Left ventricle myocardium inferior (tissue), 1 donor: ENCODE measurements at regions not wholly inside any gene's neighbourhood (a gene's known extent, or its start where the extent isn't known, plus 50 kb on each side); places are given as distances from the start of the nearest gene placed in this dataset.

Experiments
- DNase-seq: peaks from one replicate; pipeline ENCODE4 v3.0.0-alpha.2; 2020
- H3K27ac ChIP-seq: fragments of 200-600 bp; replicated peaks from 2 replicates; pipeline ENCODE4 v1.8.0; 2021
- H3K27me3 ChIP-seq: fragments of 200-600 bp; 2 replicates; pipeline ENCODE4 v1.8.0; 2021; ENCODE audit warnings: low read depth
- H3K36me3 ChIP-seq: fragments of 200-600 bp; 2 replicates; pipeline ENCODE4 v1.8.0; 2021
- H3K4me1 ChIP-seq: fragments of 200-600 bp; 2 replicates; pipeline ENCODE4 v1.8.0; 2021
- H3K4me3 ChIP-seq: fragments of 200-600 bp; 2 replicates; pipeline ENCODE4 v1.8.0; 2021; ENCODE audit warnings: mild to moderate bottlenecking, moderate library complexity
- H3K9me3 ChIP-seq: fragments of 200-600 bp; replicated peaks from 2 replicates; pipeline ENCODE4 v1.8.0; 2021
- intact Hi-C: fragments of 100-400 bp; cut with micrococcal nuclease; formaldehyde crosslinking; loops from one replicate; pipeline ENCODE4 v1.11.0; 2022
- TF ChIP-seq, protein P1 (sequence below): fragments of 200-600 bp; IDR thresholded peaks from 2 replicates; pipeline ENCODE4 v1.8.0; 2021; ENCODE audit warnings: antibody characterized with exemption, mild to moderate bottlenecking, borderline replicate concordance
- donor health status: DM: no; HTN: yes; CAD: no; lungs with severe emphysema.

DNA sequence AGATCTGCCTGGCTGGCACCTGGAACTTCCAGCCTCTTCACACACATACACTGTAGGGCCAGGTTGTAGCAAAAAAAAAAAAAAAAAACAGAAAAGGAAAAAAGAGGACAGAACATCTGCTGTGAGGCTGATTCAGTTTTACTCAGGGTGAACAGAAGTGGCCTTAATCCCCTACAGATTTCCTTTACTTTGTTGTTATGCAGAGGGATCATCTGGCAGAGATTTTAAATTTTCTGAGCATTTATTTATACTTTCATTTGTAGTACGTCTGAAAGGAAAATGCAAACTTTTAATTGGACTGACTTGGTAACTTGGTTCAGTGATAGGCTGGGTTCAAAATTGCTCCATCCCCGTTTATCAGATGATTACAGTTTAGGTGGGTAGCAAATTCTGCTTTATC, 50.8 kb upstream of the PRICKLE1 start:
- Histone ChIP-seq H3K9me3 (no peaks in the 10 kb centered on the region), H3K36me3 (no peaks in the 10 kb centered on the region), H3K27me3 (no peaks in the 10 kb centered on the region), H3K4me1 (no peaks in the 10 kb centered on the region), H3K4me3 (no peak overlapping the region), H3K27ac (no peak overlapping the region)
- intact Hi-C loops, result no loop called here
- DNase-seq, result no peak
- TF ChIP-seq, protein P1, sequence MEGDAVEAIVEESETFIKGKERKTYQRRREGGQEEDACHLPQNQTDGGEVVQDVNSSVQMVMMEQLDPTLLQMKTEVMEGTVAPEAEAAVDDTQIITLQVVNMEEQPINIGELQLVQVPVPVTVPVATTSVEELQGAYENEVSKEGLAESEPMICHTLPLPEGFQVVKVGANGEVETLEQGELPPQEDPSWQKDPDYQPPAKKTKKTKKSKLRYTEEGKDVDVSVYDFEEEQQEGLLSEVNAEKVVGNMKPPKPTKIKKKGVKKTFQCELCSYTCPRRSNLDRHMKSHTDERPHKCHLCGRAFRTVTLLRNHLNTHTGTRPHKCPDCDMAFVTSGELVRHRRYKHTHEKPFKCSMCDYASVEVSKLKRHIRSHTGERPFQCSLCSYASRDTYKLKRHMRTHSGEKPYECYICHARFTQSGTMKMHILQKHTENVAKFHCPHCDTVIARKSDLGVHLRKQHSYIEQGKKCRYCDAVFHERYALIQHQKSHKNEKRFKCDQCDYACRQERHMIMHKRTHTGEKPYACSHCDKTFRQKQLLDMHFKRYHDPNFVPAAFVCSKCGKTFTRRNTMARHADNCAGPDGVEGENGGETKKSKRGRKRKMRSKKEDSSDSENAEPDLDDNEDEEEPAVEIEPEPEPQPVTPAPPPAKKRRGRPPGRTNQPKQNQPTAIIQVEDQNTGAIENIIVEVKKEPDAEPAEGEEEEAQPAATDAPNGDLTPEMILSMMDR, result no peak

DNA sequence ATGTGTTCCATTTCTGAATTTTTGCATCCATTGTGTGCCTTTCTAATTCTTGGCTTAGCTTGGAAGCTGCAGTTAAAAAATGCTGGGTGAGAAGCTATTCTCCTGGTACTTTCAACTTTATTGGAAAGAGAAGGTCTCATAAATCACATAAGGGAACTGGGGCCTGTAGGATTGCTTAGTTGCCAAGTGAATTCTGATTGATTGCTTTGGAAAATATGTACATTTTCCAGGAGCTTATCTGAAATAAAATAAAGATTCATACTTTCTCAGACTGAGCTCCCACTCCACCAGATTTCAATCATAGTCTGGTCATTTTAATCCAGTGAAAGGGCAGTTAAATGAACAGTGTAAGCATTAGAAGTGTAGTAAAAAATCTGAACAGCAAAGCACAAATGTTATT, 50.0 kb upstream of the PRICKLE1 start:
- Histone ChIP-seq H3K27me3 (no peaks in the 10 kb centered on the region), H3K4me1 (no peaks in the 10 kb centered on the region), H3K36me3 (no peaks in the 10 kb centered on the region), H3K9me3 (no peaks in the 10 kb centered on the region), H3K27ac (no peak overlapping the region), H3K4me3 (no peak overlapping the region)
- no peak for DNase-seq
- TF ChIP-seq, protein P1, result no peak
- intact Hi-C loops, result no loop called here
